ENCODE measurements at regions not wholly inside any gene's neighbourhood (a gene's known extent, or its start where the extent isn't known, plus 50 kb on each side); places are given as distances from the start of the nearest gene placed in this dataset.

DNA sequence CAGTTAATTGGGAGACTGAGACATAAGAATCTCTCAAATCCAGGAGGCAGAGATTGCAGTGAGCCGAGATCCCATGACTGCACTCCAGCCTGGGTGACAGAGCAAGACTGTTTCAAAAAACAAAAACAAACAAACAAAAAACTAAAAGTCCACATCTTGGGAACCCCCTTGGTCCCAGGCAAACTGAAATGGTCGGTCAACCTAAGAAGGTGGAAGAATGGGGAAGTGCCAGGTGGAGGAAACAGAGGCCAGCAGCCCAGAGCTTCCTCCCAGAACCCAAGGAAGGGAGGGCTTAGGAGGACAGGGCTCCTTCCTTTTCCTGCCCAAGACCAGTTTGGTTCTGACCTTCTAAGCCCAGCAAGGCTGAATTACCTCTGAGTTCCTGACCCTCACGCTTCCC lies 121.0 kb upstream of the FUT8 start:
- H3K27ac ChIP-seq (ENCODE audit: low read depth, low read length): no peak overlapping the region
- H3K79me1 ChIP-seq (ENCODE audit: low read length): peaks cover 7% of the 10 kb centered on the region
- H3K27me3 ChIP-seq (ENCODE audit: insufficient read depth, low read length): no peaks in the 10 kb centered on the region
- H4K91ac ChIP-seq (ENCODE audit: low read depth, low read length): no peak overlapping the region
- peak overlapping the region; percentile 3 for H2BK12ac ChIP-seq (ENCODE audit: low read length)
- H2AFZ ChIP-seq (ENCODE audit: insufficient read depth, low read length, poor library complexity): no peak overlapping the region
- no peaks in the 10 kb centered on the region for H3K9me3 ChIP-seq (ENCODE audit: insufficient read depth, low read depth, low read length)
- no peak overlapping the region for H3K23ac ChIP-seq (ENCODE audit: low read length)
- H3K9ac ChIP-seq (ENCODE audit: low read length): no peak overlapping the region
- no peaks in the 10 kb centered on the region for H3K79me2 ChIP-seq (ENCODE audit: control insufficient read depth, insufficient read depth, low read length, poor library complexity)
- no peak overlapping the region for H3K14ac ChIP-seq (ENCODE audit: low read length)
- H3K4me1 ChIP-seq (ENCODE audit: control insufficient read depth in 1 of 2, insufficient read depth in 2 of 2, low read length in 2 of 2): peaks cover 6 to 8% of the 10 kb centered on the region in 2 experiments
- H2BK120ac ChIP-seq (ENCODE audit: insufficient read depth, low read length, poor library complexity): no peak overlapping the region
- H3K36me3 ChIP-seq (ENCODE audit: control insufficient read depth in 1 of 2, insufficient read depth in 2 of 2, low read length in 2 of 2): no peaks in the 10 kb centered on the region
- no peak for DNase-seq
- H3K4me2 ChIP-seq (ENCODE audit: low read length): no peak overlapping the region
- WGBS (ENCODE audit: extremely low coverage, insufficient coverage, insufficient read length): no CpG with 5 or more reads among the region's 3 CpGs
- H2BK5ac ChIP-seq (ENCODE audit: low read depth, low read length, poor library complexity): no peak overlapping the region
- H4K8ac ChIP-seq (ENCODE audit: low read depth, low read length): no peak overlapping the region
- H4K12ac ChIP-seq (ENCODE audit: low read depth, low read length): no peak overlapping the region
- H3K18ac ChIP-seq (ENCODE audit: low read length): no peak overlapping the region
- no peak overlapping the region for H2AK5ac ChIP-seq (ENCODE audit: low read length)
- H3K4me3 ChIP-seq (ENCODE audit: low read depth, low read length): no peak overlapping the region
- no peak overlapping the region for H3K4ac ChIP-seq (ENCODE audit: low read depth, low read length)

DNA sequence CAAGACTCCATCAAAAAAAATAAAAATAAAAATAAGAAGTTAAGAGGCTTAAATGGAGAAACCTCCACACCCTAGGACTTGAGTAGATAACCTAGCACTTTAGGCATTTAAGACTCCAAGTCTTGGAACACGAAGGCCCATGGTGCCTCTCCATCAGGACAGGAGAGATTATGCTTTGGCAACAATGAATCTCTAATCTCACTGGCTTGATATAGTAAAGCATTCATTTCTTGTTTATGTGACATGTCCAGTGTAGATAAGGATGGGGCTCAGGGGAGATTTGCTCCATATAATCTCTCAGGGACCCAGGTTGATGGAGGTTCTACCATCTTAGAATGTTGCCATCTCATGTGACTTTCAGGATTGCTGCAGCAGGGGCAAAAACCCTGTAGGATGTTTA lies 117.7 kb upstream of the FUT8 start:
- H2BK120ac ChIP-seq (ENCODE audit: insufficient read depth, low read length, poor library complexity): no peak overlapping the region
- no peak for DNase-seq

DNA sequence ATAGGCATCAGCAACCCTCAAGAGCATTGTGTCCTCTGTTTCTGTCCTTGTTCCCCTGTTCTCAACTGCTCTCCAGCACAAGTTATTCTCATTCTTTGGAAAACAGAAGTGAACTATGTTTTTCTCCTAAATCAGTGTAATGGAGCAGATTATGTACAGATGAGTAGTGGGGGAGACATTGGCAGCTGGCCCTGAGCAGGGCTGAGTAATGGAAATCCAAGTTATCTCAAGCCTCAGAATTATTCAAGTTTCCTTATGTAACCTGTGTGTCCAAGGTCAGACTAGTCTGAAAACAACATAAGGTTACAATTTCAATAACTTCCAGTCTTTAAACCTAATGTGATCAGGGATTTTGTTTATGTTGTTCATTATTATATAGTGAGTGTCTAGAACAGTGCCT lies 116.1 kb upstream of the FUT8 start:
- Histone ChIP-seq H2BK120ac (ENCODE audit: insufficient read depth, low read length, poor library complexity) (no peak overlapping the region), H3K18ac (ENCODE audit: low read length) (no peak overlapping the region), H2BK5ac (ENCODE audit: low read depth, low read length, poor library complexity) (no peak overlapping the region), H3K4me3 (ENCODE audit: low read depth, low read length) (no peak overlapping the region), H3K4ac (ENCODE audit: low read depth, low read length) (no peak overlapping the region), H3K27ac (ENCODE audit: low read depth, low read length) (no peak overlapping the region), H2AFZ (ENCODE audit: insufficient read depth, low read length, poor library complexity) (no peak overlapping the region), H2BK12ac (ENCODE audit: low read length) (no peak overlapping the region), H3K79me1 (ENCODE audit: low read length) (no peaks in the 10 kb centered on the region), H3K79me2 (ENCODE audit: control insufficient read depth, insufficient read depth, low read length, poor library complexity) (no peaks in the 10 kb centered on the region), H4K91ac (ENCODE audit: low read depth, low read length) (no peak overlapping the region), H3K4me1 (ENCODE audit: control insufficient read depth in 1 of 2, insufficient read depth in 2 of 2, low read length in 2 of 2) (no peaks in the 10 kb centered on the region), H2AK5ac (ENCODE audit: low read length) (no peak overlapping the region), H3K9ac (ENCODE audit: low read length) (no peak overlapping the region), H3K4me2 (ENCODE audit: low read length) (no peak overlapping the region), H3K9me3 (ENCODE audit: insufficient read depth, low read depth, low read length) (no peaks in the 10 kb centered on the region), H4K8ac (ENCODE audit: low read depth, low read length) (no peak overlapping the region), H4K12ac (ENCODE audit: low read depth, low read length) (no peak overlapping the region), H3K14ac (ENCODE audit: low read length) (no peak overlapping the region), H3K23ac (ENCODE audit: low read length) (no peak overlapping the region), H3K36me3 (ENCODE audit: control insufficient read depth in 1 of 2, insufficient read depth in 2 of 2, low read length in 2 of 2) (no peaks in the 10 kb centered on the region), H3K27me3 (ENCODE audit: insufficient read depth, low read length) (no peaks in the 10 kb centered on the region)
- no peak for DNase-seq

More for the DNA sequence above, 117.7 kb upstream of the FUT8 start:
- no peak overlapping the region for H4K12ac ChIP-seq (ENCODE audit: low read depth, low read length)
- WGBS (ENCODE audit: extremely low coverage, insufficient coverage, insufficient read length): no CpG with 5 or more reads among the region's 1 CpG
- no peak overlapping the region for H2AK5ac ChIP-seq (ENCODE audit: low read length)
- H3K4me1 ChIP-seq (ENCODE audit: control insufficient read depth in 1 of 2, insufficient read depth in 2 of 2, low read length in 2 of 2): no peaks in the 10 kb centered on the region
- H3K9me3 ChIP-seq (ENCODE audit: insufficient read depth, low read depth, low read length): no peaks in the 10 kb centered on the region
- no peaks in the 10 kb centered on the region for H3K36me3 ChIP-seq (ENCODE audit: control insufficient read depth in 1 of 2, insufficient read depth in 2 of 2, low read length in 2 of 2)
- no peak overlapping the region for H4K91ac ChIP-seq (ENCODE audit: low read depth, low read length)
- H3K18ac ChIP-seq (ENCODE audit: low read length): no peak overlapping the region
- H3K4me2 ChIP-seq (ENCODE audit: low read length): no peak overlapping the region
- H3K14ac ChIP-seq (ENCODE audit: low read length): no peak overlapping the region
- no peak overlapping the region for H3K9ac ChIP-seq (ENCODE audit: low read length)
- no peak overlapping the region for H3K27ac ChIP-seq (ENCODE audit: low read depth, low read length)
- no peak overlapping the region for H3K4ac ChIP-seq (ENCODE audit: low read depth, low read length)
- no peak overlapping the region for H2AFZ ChIP-seq (ENCODE audit: insufficient read depth, low read length, poor library complexity)
- no peaks in the 10 kb centered on the region for H3K79me1 ChIP-seq (ENCODE audit: low read length)
- no peaks in the 10 kb centered on the region for H3K79me2 ChIP-seq (ENCODE audit: control insufficient read depth, insufficient read depth, low read length, poor library complexity)
- H3K27me3 ChIP-seq (ENCODE audit: insufficient read depth, low read length): no peaks in the 10 kb centered on the region
- H2BK5ac ChIP-seq (ENCODE audit: low read depth, low read length, poor library complexity): no peak overlapping the region
- no peak overlapping the region for H3K4me3 ChIP-seq (ENCODE audit: low read depth, low read length)
- H2BK12ac ChIP-seq (ENCODE audit: low read length): no peak overlapping the region
- no peak overlapping the region for H4K8ac ChIP-seq (ENCODE audit: low read depth, low read length)
- no peak overlapping the region for H3K23ac ChIP-seq (ENCODE audit: low read length)

GRCh38 chr14:65296876-65297275 lies 115.7 kb upstream of the FUT8 start:
- H3K27ac ChIP-seq (ENCODE audit: low read depth, low read length): no peak overlapping the region
- no peak for DNase-seq

More at GRCh38 chr14:65296876-65297275, 115.7 kb upstream of the FUT8 start:
- no peak overlapping the region for H4K12ac ChIP-seq (ENCODE audit: low read depth, low read length)
- H3K14ac ChIP-seq (ENCODE audit: low read length): no peak overlapping the region
- no peak overlapping the region for H2BK120ac ChIP-seq (ENCODE audit: insufficient read depth, low read length, poor library complexity)
- no peaks in the 10 kb centered on the region for H3K9me3 ChIP-seq (ENCODE audit: insufficient read depth, low read depth, low read length)
- no peaks in the 10 kb centered on the region for H3K27me3 ChIP-seq (ENCODE audit: insufficient read depth, low read length)
- no peak overlapping the region for H2AK5ac ChIP-seq (ENCODE audit: low read length)
- H3K4ac ChIP-seq (ENCODE audit: low read depth, low read length): no peak overlapping the region
- H3K4me3 ChIP-seq (ENCODE audit: low read depth, low read length): no peak overlapping the region
- H3K79me2 ChIP-seq (ENCODE audit: control insufficient read depth, insufficient read depth, low read length, poor library complexity): no peaks in the 10 kb centered on the region
- no peak overlapping the region for H2BK12ac ChIP-seq (ENCODE audit: low read length)
- H3K4me1 ChIP-seq (ENCODE audit: control insufficient read depth in 1 of 2, insufficient read depth in 2 of 2, low read length in 2 of 2): no peaks in the 10 kb centered on the region
- H3K23ac ChIP-seq (ENCODE audit: low read length): no peak overlapping the region
- no peak overlapping the region for H3K9ac ChIP-seq (ENCODE audit: low read length)
- no peaks in the 10 kb centered on the region for H3K36me3 ChIP-seq (ENCODE audit: control insufficient read depth in 1 of 2, insufficient read depth in 2 of 2, low read length in 2 of 2)
- no peak overlapping the region for H4K91ac ChIP-seq (ENCODE audit: low read depth, low read length)
- H2BK5ac ChIP-seq (ENCODE audit: low read depth, low read length, poor library complexity): no peak overlapping the region
- H3K4me2 ChIP-seq (ENCODE audit: low read length): no peak overlapping the region
- H3K79me1 ChIP-seq (ENCODE audit: low read length): no peaks in the 10 kb centered on the region
- WGBS (ENCODE audit: extremely low coverage, insufficient coverage, insufficient read length): no CpG with 5 or more reads among the region's 4 CpGs
- no peak overlapping the region for H3K18ac ChIP-seq (ENCODE audit: low read length)
- no peak overlapping the region for H4K8ac ChIP-seq (ENCODE audit: low read depth, low read length)
- no peak overlapping the region for H2AFZ ChIP-seq (ENCODE audit: insufficient read depth, low read length, poor library complexity)

All from trophoblast cell (in vitro differentiated cells and primary cell).